ENCODE measurements at regions not wholly inside any gene's neighbourhood (a gene's known extent, or its start where the extent isn't known, plus 50 kb on each side); places are given as distances from the start of the nearest gene placed in this dataset.

DNA sequence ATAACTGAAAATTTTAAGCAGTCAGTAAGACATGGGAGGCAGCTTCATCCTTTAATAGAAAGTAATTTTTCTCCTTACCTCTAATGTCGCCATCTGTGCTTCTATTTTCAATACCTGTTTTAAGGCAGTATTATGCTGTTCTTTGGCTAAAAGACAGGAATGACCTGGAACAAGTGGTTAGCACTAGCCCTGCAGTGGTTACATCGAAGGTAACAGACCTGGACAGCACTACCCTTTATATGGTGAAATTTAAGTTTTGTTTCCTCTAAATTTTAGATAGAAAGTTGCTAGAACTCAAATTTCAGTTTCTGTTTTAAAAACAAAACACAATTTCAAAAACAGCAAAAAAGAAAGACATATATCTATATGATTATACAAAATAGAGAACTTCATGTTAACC lies 534.1 kb upstream of the CDH6 start:
- no peaks in the 10 kb centered on the region for H3K4me1 Mint-ChIP-seq (ENCODE audit: low read depth)
- H3K27me3 Mint-ChIP-seq (ENCODE audit: insufficient read depth) = no peaks in the 10 kb centered on the region
- H3K4me3 Mint-ChIP-seq = no peak overlapping the region
- H3K36me3 Mint-ChIP-seq (ENCODE audit: low read depth) = no peaks in the 10 kb centered on the region; the same call in 1 of the 2 replicates
- TF ChIP-seq, protein P1, sequence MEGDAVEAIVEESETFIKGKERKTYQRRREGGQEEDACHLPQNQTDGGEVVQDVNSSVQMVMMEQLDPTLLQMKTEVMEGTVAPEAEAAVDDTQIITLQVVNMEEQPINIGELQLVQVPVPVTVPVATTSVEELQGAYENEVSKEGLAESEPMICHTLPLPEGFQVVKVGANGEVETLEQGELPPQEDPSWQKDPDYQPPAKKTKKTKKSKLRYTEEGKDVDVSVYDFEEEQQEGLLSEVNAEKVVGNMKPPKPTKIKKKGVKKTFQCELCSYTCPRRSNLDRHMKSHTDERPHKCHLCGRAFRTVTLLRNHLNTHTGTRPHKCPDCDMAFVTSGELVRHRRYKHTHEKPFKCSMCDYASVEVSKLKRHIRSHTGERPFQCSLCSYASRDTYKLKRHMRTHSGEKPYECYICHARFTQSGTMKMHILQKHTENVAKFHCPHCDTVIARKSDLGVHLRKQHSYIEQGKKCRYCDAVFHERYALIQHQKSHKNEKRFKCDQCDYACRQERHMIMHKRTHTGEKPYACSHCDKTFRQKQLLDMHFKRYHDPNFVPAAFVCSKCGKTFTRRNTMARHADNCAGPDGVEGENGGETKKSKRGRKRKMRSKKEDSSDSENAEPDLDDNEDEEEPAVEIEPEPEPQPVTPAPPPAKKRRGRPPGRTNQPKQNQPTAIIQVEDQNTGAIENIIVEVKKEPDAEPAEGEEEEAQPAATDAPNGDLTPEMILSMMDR (IDR thresholded peaks at IDR 0.05) = no peak
- H3K27ac Mint-ChIP-seq = no peak overlapping the region
- DNase-seq = no peak
- peaks cover 17% of the 10 kb centered on the region for H3K9me3 Mint-ChIP-seq

DNA sequence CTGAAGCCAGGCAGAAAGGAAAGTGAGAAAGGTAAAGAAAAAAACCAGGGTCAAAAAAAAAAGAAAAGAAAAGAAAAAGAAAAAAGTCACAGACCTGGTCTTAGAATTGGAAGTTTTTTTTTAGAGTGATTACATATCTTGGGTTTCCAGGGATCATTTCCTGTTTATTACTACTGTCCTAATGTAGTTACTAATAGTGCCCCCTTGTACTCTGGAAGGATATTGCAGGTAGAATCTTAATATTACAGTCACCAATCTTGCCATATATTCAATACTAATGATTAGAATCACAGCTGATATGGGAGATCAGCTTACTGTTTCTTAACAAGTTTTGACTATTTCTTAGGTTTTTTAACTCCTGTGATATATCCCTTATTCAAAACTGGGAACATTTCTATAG lies 543.2 kb upstream of the CDH6 start:
- Mint-ChIP-seq H3K27ac (no peak overlapping the region), H3K4me1 (ENCODE audit: low read depth) (no peaks in the 10 kb centered on the region), H3K9me3 (peaks cover 13% of the 10 kb centered on the region), H3K4me3 (no peak overlapping the region), H3K36me3 (ENCODE audit: low read depth) (no peaks in the 10 kb centered on the region), H3K27me3 (ENCODE audit: insufficient read depth) (no peaks in the 10 kb centered on the region; the same call in 1 of the 2 replicates)
- TF ChIP-seq, protein P1 (IDR thresholded peaks at IDR 0.05) = no peak
- no peak for DNase-seq

DNA sequence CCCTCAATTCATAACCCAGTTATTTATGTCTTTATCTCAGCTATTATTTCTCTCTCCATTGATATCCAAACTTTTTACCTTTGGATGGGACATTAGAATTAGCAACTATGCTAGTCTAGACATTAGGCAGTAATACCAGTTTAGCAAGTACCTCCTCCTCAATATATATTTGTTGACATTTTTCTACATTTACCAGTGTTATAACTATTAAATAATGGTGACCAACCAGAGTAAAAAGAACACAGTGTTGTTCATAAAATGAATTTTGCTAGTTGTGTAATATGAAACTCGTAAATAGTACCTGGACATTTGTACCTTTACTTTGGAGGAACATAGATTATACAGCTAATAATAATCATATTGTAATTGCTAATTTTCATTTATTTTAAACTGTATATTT lies 554.6 kb upstream of the CDH6 start:
- Mint-ChIP-seq H3K4me3 (no peak overlapping the region), H3K27ac (no peak overlapping the region), H3K27me3 (ENCODE audit: insufficient read depth) (no peaks in the 10 kb centered on the region), H3K4me1 (ENCODE audit: low read depth) (no peaks in the 10 kb centered on the region), H3K9me3 (peaks cover 35% of the 10 kb centered on the region), H3K36me3 (ENCODE audit: low read depth) (no peaks in the 10 kb centered on the region)
- TF ChIP-seq, protein P1 (IDR thresholded peaks at IDR 0.05) = no peak
- no peak for DNase-seq

DNA sequence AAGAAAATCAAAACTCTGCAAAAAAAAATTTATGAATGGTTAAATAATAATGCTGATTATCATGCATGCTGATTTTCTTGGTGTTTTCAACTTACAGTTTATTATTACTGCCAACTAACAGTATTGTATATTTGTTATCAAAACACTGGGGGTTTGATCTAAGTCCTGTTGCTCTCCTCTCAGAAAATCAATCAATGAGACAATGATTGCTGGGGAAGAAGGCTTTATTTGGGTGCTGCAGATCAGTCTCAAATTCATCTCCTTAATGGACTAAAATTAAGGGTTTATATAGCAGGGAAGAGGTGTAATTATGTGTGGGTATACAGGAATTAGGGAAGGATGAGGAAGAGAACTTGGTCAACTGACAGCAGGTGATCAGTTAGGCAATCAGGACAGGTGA lies 565.5 kb upstream of the CDH6 start:
- H3K36me3 Mint-ChIP-seq (ENCODE audit: low read depth) = no peaks in the 10 kb centered on the region
- H3K4me1 Mint-ChIP-seq (ENCODE audit: low read depth) = no peaks in the 10 kb centered on the region
- no peaks in the 10 kb centered on the region for H3K27me3 Mint-ChIP-seq (ENCODE audit: insufficient read depth)
- H3K9me3 Mint-ChIP-seq = peaks cover 12% of the 10 kb centered on the region
- TF ChIP-seq, protein P1 (IDR thresholded peaks at IDR 0.05) = no peak
- DNase-seq = no peak
- no peak overlapping the region for H3K4me3 Mint-ChIP-seq
- no peak overlapping the region for H3K27ac Mint-ChIP-seq

DNA sequence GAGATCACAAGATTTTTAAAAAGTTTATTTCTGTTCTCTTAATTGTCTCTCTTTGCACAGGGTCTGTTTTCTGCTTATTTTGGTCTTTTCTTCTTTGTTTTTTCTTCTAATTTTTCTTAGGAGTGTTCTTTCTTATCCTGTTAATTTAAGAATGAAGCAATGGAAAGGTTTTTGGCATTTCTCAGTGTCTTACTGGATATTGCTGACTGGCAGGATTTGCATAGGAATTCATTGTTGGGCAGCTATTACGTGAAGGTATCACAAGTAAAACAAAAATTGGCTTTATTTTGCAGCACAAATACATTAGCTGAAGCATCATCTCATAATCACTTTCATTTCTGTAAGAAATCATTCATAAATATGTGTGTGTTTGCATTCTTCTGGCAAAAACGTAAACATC lies 566.9 kb upstream of the CDH6 start:
- H3K36me3 Mint-ChIP-seq (ENCODE audit: low read depth) = no peaks in the 10 kb centered on the region
- no peak overlapping the region for H3K4me3 Mint-ChIP-seq
- H3K27ac Mint-ChIP-seq = no peak overlapping the region
- DNase-seq = no peak
- no peaks in the 10 kb centered on the region for H3K4me1 Mint-ChIP-seq (ENCODE audit: low read depth)
- no peaks in the 10 kb centered on the region for H3K27me3 Mint-ChIP-seq (ENCODE audit: insufficient read depth)
- TF ChIP-seq, protein P1 (IDR thresholded peaks at IDR 0.05) = no peak
- peaks cover 22% of the 10 kb centered on the region for H3K9me3 Mint-ChIP-seq

DNA sequence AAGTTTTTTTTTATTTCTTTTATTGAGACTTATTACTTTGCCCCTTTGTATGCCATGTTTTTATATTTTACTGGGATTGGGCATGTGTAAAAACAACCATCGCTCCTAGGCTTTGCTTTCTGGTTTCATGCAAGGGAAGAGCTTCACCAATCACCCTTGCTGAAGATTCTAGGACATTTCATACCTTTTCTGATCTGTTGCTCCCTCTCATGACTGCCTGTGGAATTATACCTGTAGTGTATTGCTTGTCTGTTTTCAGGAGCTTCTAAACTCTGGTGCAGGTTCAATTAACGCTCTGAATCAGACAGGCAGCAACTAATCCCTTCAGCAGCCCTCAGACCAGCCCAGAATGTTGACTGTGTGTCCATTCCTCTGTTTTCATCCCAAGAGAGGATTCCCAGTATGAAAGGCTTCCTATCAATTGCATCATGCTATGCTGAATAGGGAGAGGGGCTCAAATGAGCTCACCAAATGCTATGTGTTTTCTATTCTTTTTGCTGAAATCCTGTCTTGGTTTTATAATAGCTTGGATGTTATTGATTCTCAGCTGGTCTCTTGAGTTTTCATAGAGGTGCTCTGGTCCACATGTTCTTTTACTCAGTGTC lies 572.9 kb upstream of the CDH6 start:
- no peak overlapping the region for H3K4me3 Mint-ChIP-seq
- H3K4me1 Mint-ChIP-seq (ENCODE audit: low read depth) = no peaks in the 10 kb centered on the region
- peaks cover 38% of the 10 kb centered on the region for H3K9me3 Mint-ChIP-seq
- TF ChIP-seq, protein P1 (IDR thresholded peaks at IDR 0.05) = no peak
- H3K36me3 Mint-ChIP-seq (ENCODE audit: low read depth) = no peaks in the 10 kb centered on the region
- DNase-seq = no peak
- H3K27me3 Mint-ChIP-seq (ENCODE audit: insufficient read depth) = no peaks in the 10 kb centered on the region; the same call in 1 of the 2 replicates
- H3K27ac Mint-ChIP-seq = no peak overlapping the region
